Gastrocnemius medialis (tissue), 4 donors: ENCODE measurements at regions not wholly inside any gene's neighbourhood (a gene's known extent, or its start where the extent isn't known, plus 50 kb on each side); places are given as distances from the start of the nearest gene placed in this dataset.

Experiments used
- ATAC-seq, 2 donors: fragments of 150-250 bp; one replicate each; pipeline ENCODE4 v1.9.1; 2016
- DNase-seq, 2 donors: peaks; one replicate each; pipeline ENCODE4 v3.0.0-alpha.2; 2019
- H3K27ac ChIP-seq, 4 donors: fragments of 200-600 bp; sonication (generic); 1 replicate in 1 of 4; 2 replicates in 3 of 4; pipeline ENCODE4 v1.5.1; 2016 to 2018; ENCODE audit warnings: mild to moderate bottlenecking in 2 of 4, moderate library complexity in 1 of 4
- H3K27me3 ChIP-seq, 3 donors: fragments of 200-600 bp; sonication (generic) in 2 of 3; 1 replicate in 1 of 3; 2 replicates in 2 of 3; pipeline versions ENCODE4 v1.5.1 to v1.6.0; 2016 to 2019; ENCODE audit warnings: mild to moderate bottlenecking in 1 of 3, moderate library complexity in 1 of 3
- H3K36me3 ChIP-seq, 2 donors: fragments of 200-600 bp; sonication (generic) in 1 of 2; one replicate each; pipeline ENCODE4 v1.5.1; 2017 to 2018
- H3K4me1 ChIP-seq, 2 donors: fragments of 200-600 bp; sonication (generic) in 1 of 2; one replicate each; pipeline ENCODE4 v1.5.1; 2016 to 2017; ENCODE audit warnings: mild to moderate bottlenecking in 2 of 2
- H3K4me3 ChIP-seq, 4 donors: fragments of 200-600 bp; sonication (generic) in 3 of 4; 1 replicate in 1 of 4; 2 replicates in 3 of 4; pipeline ENCODE4 v1.5.1; 2016 to 2019; ENCODE audit warnings: mild to moderate bottlenecking in 2 of 4
- H3K9me3 ChIP-seq, 3 donors: fragments of 200-600 bp; sonication (generic) in 2 of 3; 1 replicate in 1 of 3; 2 replicates in 2 of 3; pipeline ENCODE4 v1.5.1; 2016 to 2019
- POLR2A ChIP-seq, 2 donors: fragments of 450-650 bp; IDR thresholded peaks; one replicate each; pipeline ENCODE4 v1.6.1; 2017; ENCODE audit warnings: antibody characterized with exemption in 2 of 2, mild to moderate bottlenecking in 2 of 2, moderate library complexity in 2 of 2
- in situ Hi-C, 4 donors: fragments of 200-750 bp; cut with MboI; loops; one replicate each; pipeline versions ENCODE4 v1.15.0 to v1.8.0; 2017; ENCODE audit warnings: low sequenced_read_pairs in 4 of 4
- intact Hi-C: fragments of 100-400 bp; cut with DNase I; formaldehyde crosslinking; loops from one replicate; pipeline ENCODE4 v1.15.1; 2023; ENCODE audit warnings: low total_unique reads
- TF ChIP-seq, protein P1 (sequence below), 5 experiments: fragments of 450-650 bp in 3 of 5; fragments of 200-600 bp in 2 of 5; sonication (generic) in 2 of 5; IDR thresholded peaks in 4 of 5; conservative IDR thresholded peaks in 1 of 5; 1 replicate in 4 of 5; 2 replicates in 1 of 5; pipeline ENCODE4 v1.5.1; 2016 to 2019; ENCODE audit warnings: antibody characterized with exemption in 5 of 5, mild to moderate bottlenecking in 3 of 5, moderate library complexity in 3 of 5

DNA sequence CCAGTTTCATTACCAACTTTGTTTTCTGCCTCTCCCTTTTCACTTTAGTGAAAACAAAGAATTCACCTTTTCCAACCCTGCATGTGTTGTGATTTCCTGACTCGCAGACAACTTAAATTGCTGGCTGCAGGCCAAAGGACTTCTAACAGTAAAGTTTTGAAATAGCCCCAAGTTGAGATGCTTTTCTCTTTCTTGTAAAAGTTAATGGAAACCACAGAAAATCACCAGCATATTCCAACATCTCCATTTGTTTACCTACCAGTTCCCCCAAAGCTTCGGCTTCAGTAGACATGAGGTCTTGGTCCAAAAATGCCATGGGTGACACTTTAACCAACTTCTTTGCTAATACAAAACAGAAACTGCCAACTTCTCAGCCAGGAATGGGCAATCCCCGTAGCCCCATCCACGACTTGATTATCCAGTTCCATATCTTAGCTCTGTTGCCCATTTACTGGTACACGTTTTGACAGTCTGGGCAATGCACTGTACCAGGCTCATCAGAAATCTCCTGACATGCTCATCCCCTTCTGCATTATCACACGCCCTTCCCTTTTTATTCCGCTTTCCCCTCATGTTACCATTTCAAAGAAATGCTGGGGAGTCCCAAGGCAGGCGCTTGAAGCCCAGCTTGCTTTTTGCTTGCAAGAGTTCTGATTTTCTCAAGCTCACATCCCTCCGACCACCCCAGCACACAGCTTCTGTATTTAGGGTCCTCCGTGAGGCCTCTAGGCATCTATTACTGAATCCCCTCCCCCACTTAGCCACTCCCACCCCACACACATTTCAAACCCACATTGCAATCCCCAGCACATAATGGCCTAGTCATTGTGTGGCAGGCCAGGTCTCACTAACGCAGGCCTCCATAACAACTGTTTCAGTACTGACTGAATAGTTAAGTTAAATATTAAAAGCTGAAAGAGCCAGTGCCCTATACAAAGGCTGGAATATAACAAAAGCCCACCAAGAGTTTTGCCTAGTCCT is 137.9 kb upstream of the S100G start:
- in situ Hi-C loops (no loop called here), intact Hi-C loops (no loop called here)
- no peak overlapping the region for H3K27ac ChIP-seq
- DNase-seq = no peak
- no peaks in the 10 kb centered on the region for H3K4me1 ChIP-seq
- no peak for ATAC-seq
- TF ChIP-seq, protein P1, sequence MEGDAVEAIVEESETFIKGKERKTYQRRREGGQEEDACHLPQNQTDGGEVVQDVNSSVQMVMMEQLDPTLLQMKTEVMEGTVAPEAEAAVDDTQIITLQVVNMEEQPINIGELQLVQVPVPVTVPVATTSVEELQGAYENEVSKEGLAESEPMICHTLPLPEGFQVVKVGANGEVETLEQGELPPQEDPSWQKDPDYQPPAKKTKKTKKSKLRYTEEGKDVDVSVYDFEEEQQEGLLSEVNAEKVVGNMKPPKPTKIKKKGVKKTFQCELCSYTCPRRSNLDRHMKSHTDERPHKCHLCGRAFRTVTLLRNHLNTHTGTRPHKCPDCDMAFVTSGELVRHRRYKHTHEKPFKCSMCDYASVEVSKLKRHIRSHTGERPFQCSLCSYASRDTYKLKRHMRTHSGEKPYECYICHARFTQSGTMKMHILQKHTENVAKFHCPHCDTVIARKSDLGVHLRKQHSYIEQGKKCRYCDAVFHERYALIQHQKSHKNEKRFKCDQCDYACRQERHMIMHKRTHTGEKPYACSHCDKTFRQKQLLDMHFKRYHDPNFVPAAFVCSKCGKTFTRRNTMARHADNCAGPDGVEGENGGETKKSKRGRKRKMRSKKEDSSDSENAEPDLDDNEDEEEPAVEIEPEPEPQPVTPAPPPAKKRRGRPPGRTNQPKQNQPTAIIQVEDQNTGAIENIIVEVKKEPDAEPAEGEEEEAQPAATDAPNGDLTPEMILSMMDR (IDR thresholded peaks at IDR 0.05 in 4 of 5, conservative IDR thresholded peaks at IDR 0.05 in 1 of 5) = no peak
- no peak for TF ChIP-seq POLR2A (IDR thresholded peaks at IDR 0.05)
- H3K36me3 ChIP-seq = no peaks in the 10 kb centered on the region
- H3K27me3 ChIP-seq = no peaks in the 10 kb centered on the region
- H3K4me3 ChIP-seq = no peak overlapping the region
- H3K9me3 ChIP-seq = no peaks in the 10 kb centered on the region

GRCh38 chrX:16516232-16516876 is 133.6 kb upstream of the S100G start:
- H3K4me3 ChIP-seq = no peak overlapping the region
- no peak overlapping the region for H3K27ac ChIP-seq
- TF ChIP-seq, protein P1 (IDR thresholded peaks at IDR 0.05 in 4 of 5, conservative IDR thresholded peaks at IDR 0.05 in 1 of 5) = no peak
- no peak for TF ChIP-seq POLR2A (IDR thresholded peaks at IDR 0.05)
- no peaks in the 10 kb centered on the region for H3K27me3 ChIP-seq
- DNase-seq (no peak), ATAC-seq (no peak)
- H3K4me1 ChIP-seq = no peaks in the 10 kb centered on the region
- in situ Hi-C loops = no loop called here
- intact Hi-C loops = no loop called here
- H3K36me3 ChIP-seq = no peaks in the 10 kb centered on the region
- H3K9me3 ChIP-seq = no peaks in the 10 kb centered on the region

- H3K27me3 ChIP-seq = no peaks in the 10 kb centered on the region
- H3K9me3 ChIP-seq = no peaks in the 10 kb centered on the region
- in situ Hi-C loops (no loop called here), intact Hi-C loops (no loop called here)
- no peaks in the 10 kb centered on the region for H3K4me1 ChIP-seq
- H3K36me3 ChIP-seq = no peaks in the 10 kb centered on the region
- ATAC-seq (no peak), DNase-seq (peak in 1 of 2 donors; percentile 9)
- H3K27ac ChIP-seq = no peak overlapping the region
- TF ChIP-seq, protein P1 (IDR thresholded peaks at IDR 0.05 in 4 of 5, conservative IDR thresholded peaks at IDR 0.05 in 1 of 5) = no peak
- TF ChIP-seq POLR2A (IDR thresholded peaks at IDR 0.05) = no peak
- H3K4me3 ChIP-seq = no peak overlapping the region
These were observed 132.8 kb upstream of the S100G start for GRCh38 chrX:16517039-16517605.

GRCh38 chrX:16518131-16518530 is 131.8 kb upstream of the S100G start:
- H3K4me3 ChIP-seq = no peak overlapping the region
- DNase-seq (no peak), ATAC-seq (no peak)
- H3K4me1 ChIP-seq = no peaks in the 10 kb centered on the region
- TF ChIP-seq, protein P1 (IDR thresholded peaks at IDR 0.05 in 4 of 5, conservative IDR thresholded peaks at IDR 0.05 in 1 of 5) = no peak
- no peak for TF ChIP-seq POLR2A (IDR thresholded peaks at IDR 0.05)
- no peak overlapping the region for H3K27ac ChIP-seq
- no peaks in the 10 kb centered on the region for H3K9me3 ChIP-seq
- in situ Hi-C loops (no loop called here), intact Hi-C loops (no loop called here)
- H3K36me3 ChIP-seq = no peaks in the 10 kb centered on the region
- no peaks in the 10 kb centered on the region for H3K27me3 ChIP-seq
